Dendritic cell treated with granulocyte-macrophage colony-stimulating factor and Interleukin-4, amounts not matched to agents 40 ng/mL and 50 ng/mL, for 4 days (primary cell): ENCODE measurements at regions not wholly inside any gene's neighbourhood (a gene's known extent, or its start where the extent isn't known, plus 50 kb on each side); places are given as distances from the start of the nearest gene placed in this dataset.
A peak's percentile ranks its signal among the peaks of the same experiment; 100 is the strongest.

Source experiments
- H3K27ac Mint-ChIP-seq: one replicate; pipeline ENCODE4 v1.8.0; 2022; ENCODE audit warnings: mild to moderate bottlenecking, mixed read lengths
- H3K27me3 Mint-ChIP-seq: one replicate; pipeline ENCODE4 v1.8.0; 2022; ENCODE audit warnings: mild to moderate bottlenecking, mixed read lengths
- H3K36me3 Mint-ChIP-seq: one replicate; pipeline ENCODE4 v1.8.0; 2022; ENCODE audit warnings: low read depth, mixed read lengths
- H3K4me1 Mint-ChIP-seq: one replicate; pipeline ENCODE4 v1.8.0; 2022; ENCODE audit warnings: low read depth, mixed read lengths
- H3K4me3 Mint-ChIP-seq: one replicate; pipeline ENCODE4 v1.8.0; 2022; ENCODE audit warnings: mild to moderate bottlenecking, moderate library complexity, mixed read lengths
- H3K9me3 Mint-ChIP-seq: one replicate; pipeline ENCODE4 v1.8.0; 2022; ENCODE audit warnings: mixed read lengths
- intact Hi-C: fragments of 100-400 bp; cut with micrococcal nuclease; formaldehyde crosslinking; loops from one replicate; pipeline ENCODE4 v1.15.0; 2022

- H3K4me1 Mint-ChIP-seq: peaks cover 58% of the 10 kb centered on the region
- H3K27me3 Mint-ChIP-seq: no peaks in the 10 kb centered on the region
- H3K9me3 Mint-ChIP-seq: no peaks in the 10 kb centered on the region
- intact Hi-C loops: loop anchor here (5.0 kb wide), 1 partner anchor 50 kb away; no protein-coding TSS in a partner anchor
- no peak overlapping the region for H3K4me3 Mint-ChIP-seq
- peak overlapping the region; percentile 95 for H3K27ac Mint-ChIP-seq
- no peaks in the 10 kb centered on the region for H3K36me3 Mint-ChIP-seq
Measured at GRCh38 chr10:62741996-62742395, 62.5 kb upstream of the ADO start.

GRCh38 chr10:62742536-62743061 is 61.9 kb upstream of the ADO start:
- H3K36me3 Mint-ChIP-seq: no peaks in the 10 kb centered on the region
- no peaks in the 10 kb centered on the region for H3K27me3 Mint-ChIP-seq
- H3K4me3 Mint-ChIP-seq: peak overlapping the region; percentile 27
- no peaks in the 10 kb centered on the region for H3K9me3 Mint-ChIP-seq
- H3K4me1 Mint-ChIP-seq: peaks cover 62% of the 10 kb centered on the region
- intact Hi-C loops: loop anchor here (5.0 kb wide), 1 partner anchor 50 kb away; no protein-coding TSS in a partner anchor
- peak overlapping the region; percentile 95 for H3K27ac Mint-ChIP-seq

- intact Hi-C loops: loop anchor here (5.0 kb wide), 1 partner anchor 52 kb away; no protein-coding TSS in a partner anchor
- Mint-ChIP-seq H3K36me3 (no peaks in the 10 kb centered on the region), H3K9me3 (no peaks in the 10 kb centered on the region), H3K27me3 (no peaks in the 10 kb centered on the region), H3K4me3 (no peak overlapping the region), H3K4me1 (peaks cover 71% of the 10 kb centered on the region), H3K27ac (peak overlapping the region; percentile 95)
Measured at GRCh38 chr10:62744136-62744535, 60.4 kb upstream of the ADO start.

DNA sequence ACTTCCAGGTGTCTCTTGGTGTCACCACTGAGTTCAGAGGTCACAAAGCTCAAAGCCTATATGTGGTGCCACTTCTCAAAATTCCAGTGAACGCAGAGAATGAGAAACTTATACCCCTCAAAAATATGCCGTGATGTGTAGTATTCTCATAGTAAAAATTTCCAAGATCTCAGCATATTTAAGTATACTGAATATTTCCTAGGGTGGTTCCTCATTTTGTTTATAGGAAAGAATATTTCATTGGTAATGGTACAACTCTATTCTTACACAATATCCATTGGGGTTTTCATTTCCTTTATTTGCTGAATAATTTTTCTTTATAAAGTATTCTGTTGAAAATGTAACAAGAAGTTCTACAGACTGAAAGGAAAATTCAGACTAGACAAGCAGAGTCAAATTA is 58.9 kb upstream of the ADO start:
- H3K27ac Mint-ChIP-seq: peak overlapping the region; percentile 95
- no peaks in the 10 kb centered on the region for H3K36me3 Mint-ChIP-seq
- no peaks in the 10 kb centered on the region for H3K9me3 Mint-ChIP-seq
- intact Hi-C loops: loop anchor here (1.0 to 5.0 kb wide), 3 partner anchors 62 to 133 kb away; no protein-coding TSS in a partner anchor
- H3K27me3 Mint-ChIP-seq: no peaks in the 10 kb centered on the region
- peak overlapping the region; percentile 52 for H3K4me3 Mint-ChIP-seq
- peaks cover 86% of the 10 kb centered on the region for H3K4me1 Mint-ChIP-seq

DNA sequence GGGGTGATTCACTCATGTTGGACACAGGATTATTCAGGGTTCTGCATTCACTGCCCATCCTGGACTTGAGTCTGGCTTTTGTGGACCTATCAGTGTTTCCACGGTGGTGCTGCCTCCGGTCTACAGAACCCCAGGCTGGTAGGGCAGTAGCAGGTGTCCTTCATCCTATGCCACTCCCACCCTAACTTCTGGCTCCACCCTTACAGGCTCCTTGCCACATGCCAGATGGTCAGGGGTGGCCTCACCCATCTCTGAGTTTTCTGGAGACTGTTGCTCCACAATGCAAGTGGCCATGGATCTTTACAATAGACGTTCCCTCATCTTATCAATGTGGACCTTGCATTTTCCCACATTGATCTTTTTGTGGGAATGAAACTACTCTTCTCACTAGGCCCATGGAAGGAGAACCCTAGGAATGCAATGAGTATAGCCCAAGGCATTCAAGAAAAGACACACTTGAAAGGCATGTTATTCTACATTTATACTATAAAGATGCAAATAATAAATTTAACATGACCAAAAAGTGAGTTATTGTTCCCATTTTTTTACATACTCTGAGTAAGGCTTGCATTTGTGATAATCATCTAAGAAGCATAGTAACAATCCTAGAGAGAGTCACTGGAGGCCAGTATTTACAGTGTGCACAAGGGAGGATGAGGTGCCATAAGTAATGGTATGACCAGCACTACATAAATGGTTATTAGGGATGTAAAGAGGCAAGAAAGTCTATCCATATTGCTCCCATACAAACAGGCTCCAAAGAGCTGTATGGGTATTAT is 57.4 kb upstream of the ADO start:
- H3K27me3 Mint-ChIP-seq: no peaks in the 10 kb centered on the region
- intact Hi-C loops: loop anchor here (5.0 kb wide), 2 partner anchors 60 to 135 kb away; no protein-coding TSS in a partner anchor
- H3K4me3 Mint-ChIP-seq: no peak overlapping the region
- peaks cover 83% of the 10 kb centered on the region for H3K4me1 Mint-ChIP-seq
- H3K9me3 Mint-ChIP-seq: no peaks in the 10 kb centered on the region
- no peaks in the 10 kb centered on the region for H3K36me3 Mint-ChIP-seq
- peak overlapping the region; percentile 95 for H3K27ac Mint-ChIP-seq

DNA sequence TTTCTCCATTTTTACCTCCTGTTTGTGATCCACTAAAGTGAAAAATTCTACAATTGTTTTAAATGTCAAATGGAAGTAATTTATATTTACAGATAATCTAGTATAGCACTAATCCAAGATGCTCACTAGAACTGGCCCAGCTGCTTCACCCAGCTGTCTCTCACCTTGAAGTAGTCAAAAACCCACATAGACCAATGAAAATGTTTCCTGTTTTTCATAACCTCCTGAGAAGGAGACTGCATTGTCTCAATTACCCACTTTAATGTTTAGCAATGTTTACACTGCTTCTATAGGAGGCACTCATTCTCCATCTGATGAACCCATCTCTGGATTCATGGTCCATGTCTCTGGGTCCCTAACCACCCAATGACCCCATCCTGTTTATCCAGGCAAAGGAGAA is 56.1 kb upstream of the ADO start:
- no peak overlapping the region for H3K4me3 Mint-ChIP-seq
- intact Hi-C loops: loop anchor here (5.0 kb wide), 2 partner anchors 59 to 136 kb away; no protein-coding TSS in a partner anchor

GRCh38 chr10:62749093-62749683 is 55.3 kb upstream of the ADO start:
- Mint-ChIP-seq H3K27ac (peak overlapping the region; percentile 87), H3K27me3 (no peaks in the 10 kb centered on the region), H3K4me3 (no peak overlapping the region), H3K9me3 (no peaks in the 10 kb centered on the region), H3K4me1 (peaks cover 62% of the 10 kb centered on the region), H3K36me3 (no peaks in the 10 kb centered on the region)
- intact Hi-C loops: loop anchor here (5.0 kb wide), 2 partner anchors 58 to 137 kb away; no protein-coding TSS in a partner anchor

More for the DNA sequence above, 56.1 kb upstream of the ADO start:
- peaks cover 70% of the 10 kb centered on the region for H3K4me1 Mint-ChIP-seq
- no peaks in the 10 kb centered on the region for H3K36me3 Mint-ChIP-seq
- no peaks in the 10 kb centered on the region for H3K9me3 Mint-ChIP-seq
- peak overlapping the region; percentile 87 for H3K27ac Mint-ChIP-seq
- no peaks in the 10 kb centered on the region for H3K27me3 Mint-ChIP-seq
